Bone marrow (tissue), 2 donors: ENCODE measurements at regions not wholly inside any gene's neighbourhood (a gene's known extent, or its start where the extent isn't known, plus 50 kb on each side); places are given as distances from the start of the nearest gene placed in this dataset.
"Not testable (repeated sequence)": the region's sequence is repeated elsewhere in the genome, so short reads cannot be mapped to it uniquely, and the experiment has no call there.

ENCODE experiments used
- DNase-seq, 2 donors: peaks; one replicate each; lab custom pipeline; 2025; lab: John Stamatoyannopoulos, UW

DNA sequence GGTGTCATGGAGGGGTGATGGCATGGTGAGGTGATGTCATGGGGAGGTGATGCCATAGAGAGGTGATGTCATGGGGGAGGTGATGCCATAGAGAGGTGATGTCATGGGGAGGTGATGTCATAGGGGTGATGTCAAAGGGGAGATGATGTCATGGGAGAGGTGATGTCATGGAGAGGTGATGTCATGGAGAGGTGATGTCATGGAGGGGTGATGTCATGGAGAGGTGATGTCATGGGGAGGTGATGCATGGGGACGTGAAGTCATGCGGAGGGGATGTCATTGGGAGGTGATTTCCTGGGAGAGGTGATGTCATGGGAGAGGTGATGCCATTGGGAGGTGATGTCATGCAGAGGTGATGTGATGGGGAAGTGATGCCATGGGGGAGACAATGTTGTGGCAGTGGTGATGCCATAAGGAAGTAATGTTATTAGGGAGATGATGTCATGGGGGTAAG is 92.1 kb upstream of the C1orf174 start:
- no peak for DNase-seq

GRCh38 chr1:3992746-3993145 is 92.7 kb upstream of the C1orf174 start:
- no peak for DNase-seq

- no peak for DNase-seq
Observed at GRCh38 chr1:3993619-3994375, 93.7 kb upstream of the C1orf174 start.

DNA sequence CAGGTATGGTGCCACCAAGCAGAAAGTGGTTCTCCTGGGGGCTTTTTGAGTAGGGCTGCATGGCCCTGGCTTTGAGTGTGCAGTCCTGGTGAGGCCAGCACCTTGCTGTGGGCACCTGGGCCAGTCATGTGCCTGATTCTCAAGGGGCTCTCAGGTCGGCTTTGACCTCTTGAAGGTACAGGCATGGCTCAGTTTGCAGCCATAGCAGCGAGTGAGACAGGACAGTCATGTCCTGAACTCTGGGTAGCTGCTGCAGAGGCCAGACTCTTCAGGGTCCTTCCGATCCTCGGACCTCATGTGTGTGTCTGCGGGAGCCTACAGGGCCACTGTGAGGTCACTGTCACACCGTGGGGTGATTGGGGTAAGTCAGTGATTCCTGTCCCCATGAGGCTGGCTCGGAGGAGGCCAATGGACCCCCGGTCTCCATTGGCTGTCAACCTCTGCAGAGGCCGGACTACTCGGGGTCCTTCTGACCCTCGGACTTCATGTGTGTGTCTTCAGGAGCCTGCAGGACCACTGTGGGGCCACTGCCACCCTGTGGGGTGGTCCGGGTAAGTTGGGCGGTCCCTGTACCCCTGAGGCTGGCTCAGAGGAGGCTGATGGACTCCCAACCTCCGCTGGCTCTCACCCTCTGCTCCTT is 95.2 kb upstream of the C1orf174 start:
- DNase-seq: no peak

- DNase-seq: no peak
Observed at GRCh38 chr1:3996846-3997705, 97.0 kb upstream of the C1orf174 start.

- DNase-seq: no peak
Observed at GRCh38 chr1:3998086-3998485, 98.0 kb upstream of the C1orf174 start.

DNA sequence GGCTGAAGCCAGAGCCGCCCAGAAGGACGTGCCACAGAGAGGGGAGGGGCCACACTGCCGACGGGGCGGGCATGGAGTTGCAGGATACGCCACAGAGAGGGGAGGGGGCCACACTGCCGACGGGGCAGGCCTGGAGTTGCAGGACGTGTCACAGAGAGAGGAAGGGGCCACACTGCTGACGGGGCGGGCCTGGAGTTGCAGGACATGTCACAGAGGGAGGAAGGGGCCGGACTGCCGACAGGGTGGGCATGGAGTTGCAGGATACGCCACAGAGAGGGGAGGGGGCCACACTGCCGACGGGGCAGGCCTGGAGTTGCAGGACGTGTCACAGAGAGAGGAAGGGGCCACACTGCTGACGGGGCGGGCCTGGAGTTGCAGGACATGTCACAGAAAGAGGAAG is 99.4 kb upstream of the C1orf174 start:
- not testable (repeated sequence) for DNase-seq

DNA sequence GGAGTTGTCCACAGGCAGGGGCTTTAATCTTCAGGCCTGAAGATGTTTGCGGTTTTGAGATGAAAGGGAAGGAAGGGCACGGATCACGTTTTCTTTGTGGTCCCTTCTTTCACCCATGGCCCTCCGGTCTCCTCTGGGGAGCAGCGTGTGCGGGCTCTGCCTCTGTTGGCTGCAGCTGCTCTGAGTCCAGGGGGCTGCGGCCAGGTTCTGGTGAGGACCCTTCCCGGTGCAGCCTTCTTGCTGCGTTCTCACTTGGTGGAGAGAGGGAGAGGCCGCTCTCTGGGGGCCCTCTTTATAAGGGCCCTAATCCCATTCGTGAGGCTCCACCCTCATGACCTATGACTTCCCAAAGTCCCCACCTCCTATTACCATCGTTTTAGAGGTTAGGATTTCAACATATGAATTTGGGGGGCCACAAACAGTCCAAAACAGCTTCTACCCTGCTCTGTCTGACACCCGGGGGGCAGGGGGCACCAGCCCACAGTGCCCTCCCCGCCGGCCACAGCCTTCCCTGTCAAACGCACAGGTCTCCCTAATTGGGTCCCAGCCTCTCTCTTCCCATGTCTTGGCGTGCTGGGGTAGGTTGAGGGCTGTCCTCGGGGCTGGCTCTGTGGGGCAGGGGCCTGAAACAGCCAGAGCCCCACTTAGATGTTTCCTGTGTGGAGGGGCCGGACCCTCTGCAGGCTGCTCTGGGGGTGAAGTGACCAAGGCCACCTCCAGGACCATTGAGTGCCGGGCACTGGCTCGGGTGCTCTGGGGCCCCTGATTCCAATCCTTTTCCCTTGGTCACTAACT is 100.1 kb upstream of the C1orf174 start:
- DNase-seq: no peak

DNA sequence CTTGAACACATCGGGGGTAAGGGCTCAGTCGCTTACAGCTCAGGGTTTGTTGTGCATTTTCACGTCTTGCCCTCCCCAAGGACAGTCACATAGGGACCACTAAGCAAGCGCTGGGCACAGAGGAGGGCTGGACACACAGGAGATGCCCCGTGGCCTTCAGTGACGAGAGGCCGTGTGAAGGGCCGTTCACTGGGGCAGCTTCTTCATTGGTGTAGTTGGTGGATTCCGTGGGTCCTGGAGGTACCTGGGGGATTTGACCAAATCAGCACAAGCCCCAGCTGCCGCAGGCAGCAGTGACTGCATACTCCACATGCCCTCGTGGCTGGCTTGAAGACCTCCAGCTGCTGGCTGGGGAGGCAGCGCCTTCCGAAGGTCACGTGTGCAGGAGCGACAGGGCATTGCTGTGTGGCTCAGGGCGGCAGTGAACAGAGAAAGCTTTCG is 100.8 kb upstream of the C1orf174 start:
- no peak for DNase-seq

GRCh38 chr1:4001461-4001860 is 101.4 kb upstream of the C1orf174 start:
- DNase-seq: no peak

GRCh38 chr1:4002061-4002521 is 102.0 kb upstream of the C1orf174 start:
- DNase-seq: no peak

DNA sequence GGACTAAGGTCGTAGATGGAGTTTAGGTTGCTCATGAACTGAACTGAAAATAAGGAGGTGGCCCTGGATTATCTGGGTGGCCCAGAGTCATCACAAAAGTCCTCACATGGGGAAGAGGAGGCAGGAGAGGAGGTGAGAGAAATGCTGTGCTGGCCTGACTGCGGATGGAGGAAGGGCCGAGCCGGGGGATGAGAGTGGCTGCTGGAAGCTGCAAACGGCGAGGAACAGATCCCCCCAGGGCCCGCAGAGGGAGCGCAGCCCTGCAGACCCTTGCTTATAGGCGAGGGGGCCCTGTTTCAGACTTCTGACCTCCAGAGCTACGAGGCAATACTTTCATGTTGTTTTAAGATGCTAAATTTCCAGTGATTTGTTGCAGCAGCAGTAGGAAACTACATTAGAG is 102.7 kb upstream of the C1orf174 start:
- DNase-seq: no peak

DNA sequence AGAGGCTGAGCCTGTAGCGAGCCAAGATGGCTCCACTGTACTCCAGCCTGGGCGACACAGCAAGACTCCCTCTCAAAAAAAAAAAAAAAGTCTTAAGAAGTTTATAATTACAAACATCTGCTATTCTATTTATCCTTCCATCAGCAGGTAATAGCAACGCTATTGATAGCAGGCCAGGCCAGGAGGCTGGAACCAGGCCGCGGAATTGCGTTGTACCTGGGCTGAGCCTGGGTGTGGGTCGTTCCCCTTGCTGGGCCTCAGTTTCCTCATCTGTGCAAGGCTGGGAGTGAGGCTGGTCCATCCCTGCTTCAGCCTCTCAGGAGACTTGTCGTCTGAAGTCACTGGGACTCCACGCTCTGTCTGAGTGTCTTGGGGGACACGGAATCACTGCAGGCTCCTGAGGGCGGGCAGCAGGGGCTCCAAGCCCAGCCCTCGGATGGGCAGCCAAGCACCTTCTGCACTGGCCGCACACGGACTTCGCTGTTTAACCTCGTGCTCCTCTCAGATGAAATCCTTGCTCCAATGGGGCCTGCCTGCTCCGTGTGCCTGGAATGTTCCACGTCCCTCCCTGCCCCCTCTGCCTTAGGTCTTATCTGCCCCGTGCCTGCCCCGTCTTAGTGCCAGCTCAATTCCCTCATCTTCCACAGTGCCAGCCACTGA is 103.9 kb upstream of the C1orf174 start:
- no peak for DNase-seq

GRCh38 chr1:4004635-4005430 is 104.8 kb upstream of the C1orf174 start:
- DNase-seq: no peak

GRCh38 chr1:4005431-4005830 is 105.4 kb upstream of the C1orf174 start:
- no peak for DNase-seq

GRCh38 chr1:4006676-4007374 is 106.8 kb upstream of the C1orf174 start:
- no peak for DNase-seq

- no peak for DNase-seq
Observed at GRCh38 chr1:4010284-4010683, 110.2 kb upstream of the C1orf174 start.

GRCh38 chr1:4010814-4011605 is 110.9 kb upstream of the C1orf174 start:
- DNase-seq: no peak
